IMR-90 (cell line): ENCODE measurements at regions not wholly inside any gene's neighbourhood (a gene's known extent, or its start where the extent isn't known, plus 50 kb on each side); places are given as distances from the start of the nearest gene placed in this dataset.

Experiments
- ATAC-seq: fragments of 200-7000 bp; cut with Tn5 transposase; 2 replicates; pipeline ENCODE4 v1.9.1; 2020; ENCODE audit warnings: low read depth, mild to moderate bottlenecking, moderate library complexity
- BruUV-seq: library from RNA; stranded (reverse); fragments of 400-500 nt; replicated peaks from 2 replicates; lab custom pipeline; 2021; lab: Mats Ljungman, UMichigan
- CTCF ChIA-PET: fragments of 300-600 bp; formaldehyde crosslinking; extraction: SDS; loops from one replicate; lab custom pipeline; 2021; ENCODE audit warnings: antibody characterized with exemption; lab: Yijun Ruan, JAX
- POLR2A ChIA-PET: fragments of 300-600 bp; sonication (Branson Sonifier 250); formaldehyde crosslinking; loops from one replicate; lab custom pipeline; 2022; ENCODE audit warnings: antibody characterized with exemption; ENCODE audit not compliant: unreplicated experiment; lab: Charles Lee
- DNase-seq: peaks from one replicate; pipeline ENCODE4 v3.0.0; 2013
- H2AFZ ChIP-seq: replicated peaks from 2 replicates; pipeline ENCODE3; 2013; ENCODE audit warnings: low read length, mild to moderate bottlenecking; ENCODE audit not compliant: poor library complexity
- H2AK5ac ChIP-seq: 2 replicates; pipeline ENCODE4 v1.6.1; 2013; ENCODE audit warnings: low read depth, low read length, inconsistent platforms
- H2AK9ac ChIP-seq: replicated peaks from 2 replicates; pipeline ENCODE3; 2013; ENCODE audit warnings: mild to moderate bottlenecking, low read depth, low read length, moderate library complexity; ENCODE audit not compliant: poor library complexity
- H2BK120ac ChIP-seq: 2 replicates; pipeline ENCODE4 v1.6.1; 2013; ENCODE audit warnings: low read depth, low read length, inconsistent platforms
- H2BK15ac ChIP-seq: 3 replicates; pipeline ENCODE4 v1.6.1; 2013; ENCODE audit warnings: low read depth, low read length, inconsistent platforms
- H2BK20ac ChIP-seq: 2 replicates; pipeline ENCODE4 v1.6.1; 2013; ENCODE audit warnings: low read depth, mild to moderate bottlenecking, inconsistent platforms, low read length, moderate library complexity
- H2BK5ac ChIP-seq: 2 replicates; pipeline ENCODE4 v1.6.1; 2013; ENCODE audit warnings: mild to moderate bottlenecking, low read depth, low read length, inconsistent platforms; ENCODE audit not compliant: poor library complexity, severe bottlenecking
- H3K14ac ChIP-seq: replicated peaks from 2 replicates; pipeline ENCODE4 v1.6.1; 2013; ENCODE audit warnings: low read depth, low read length, inconsistent platforms
- H3K18ac ChIP-seq: 2 replicates; pipeline ENCODE4 v1.6.1; 2013; ENCODE audit warnings: low read depth, low read length, control low read depth
- H3K23ac ChIP-seq: 2 replicates; pipeline ENCODE4 v1.6.1; 2013; ENCODE audit warnings: low read depth, low read length, inconsistent platforms
- H3K27ac ChIP-seq: 2 replicates; pipeline ENCODE4 v1.5.1; 2013; ENCODE audit warnings: mild to moderate bottlenecking, control low read depth, low read length; ENCODE audit not compliant: insufficient read depth
- H3K27me3 ChIP-seq: 2 replicates; pipeline ENCODE4 v1.6.1; 2013; ENCODE audit warnings: low read length; ENCODE audit not compliant: control insufficient read depth, insufficient read depth
- H3K36me3 ChIP-seq: 2 replicates; pipeline ENCODE4 v1.6.1; 2013; ENCODE audit warnings: low read length, mixed read lengths; ENCODE audit not compliant: control insufficient read depth, insufficient read depth
- H3K4ac ChIP-seq: 2 replicates; pipeline ENCODE4 v1.6.1; 2013; ENCODE audit warnings: low read depth, low read length, inconsistent platforms
- H3K4me1 ChIP-seq: 2 replicates; pipeline ENCODE4 v1.6.1; 2013; ENCODE audit warnings: low read length, mixed read lengths; ENCODE audit not compliant: control insufficient read depth, insufficient read depth
- H3K4me2 ChIP-seq: 2 replicates; pipeline ENCODE4 v1.6.1; 2013; ENCODE audit warnings: low read depth, mild to moderate bottlenecking, control low read depth, low read length, moderate library complexity
- H3K4me3 ChIP-seq: 2 replicates; pipeline ENCODE4 v1.5.1; 2013; ENCODE audit warnings: low read depth, mild to moderate bottlenecking, control low read depth, low read length, moderate library complexity; ENCODE audit not compliant: insufficient read depth
- H3K56ac ChIP-seq: 2 replicates; pipeline ENCODE4 v1.6.1; 2013; ENCODE audit warnings: low read length, inconsistent platforms; ENCODE audit not compliant: insufficient read depth; ENCODE audit errors: extremely low read depth
- H3K79me1 ChIP-seq, 2 experiments: 2 replicates each; pipeline ENCODE4 v1.6.1; 2013; ENCODE audit warnings: low read length in 2 of 2, inconsistent platforms in 1 of 2, low read depth in 1 of 2
- H3K9ac ChIP-seq: 2 replicates; pipeline ENCODE4 v1.6.1; 2013; ENCODE audit warnings: low read depth, low read length, control low read depth
- H3K9me1 ChIP-seq: 2 replicates; pipeline ENCODE4 v1.6.1; 2013; ENCODE audit warnings: low read length, inconsistent platforms; ENCODE audit not compliant: insufficient read depth
- H3K9me3 ChIP-seq: 2 replicates; pipeline ENCODE4 v1.6.1; 2013; ENCODE audit warnings: low read length; ENCODE audit not compliant: control insufficient read depth, insufficient read depth
- H4K20me1 ChIP-seq: 2 replicates; pipeline ENCODE4 v1.6.1; 2013; ENCODE audit warnings: low read length, inconsistent platforms; ENCODE audit not compliant: insufficient read depth
- H4K5ac ChIP-seq: 2 replicates; pipeline ENCODE4 v1.6.1; 2013; ENCODE audit warnings: mild to moderate bottlenecking, low read depth, low read length, control low read depth
- H4K8ac ChIP-seq, 2 experiments: 2 replicates each; pipeline ENCODE4 v1.6.1; 2013; ENCODE audit warnings: low read depth in 2 of 2, low read length in 2 of 2, control low read depth in 1 of 2, inconsistent platforms in 1 of 2
- H4K91ac ChIP-seq: 2 replicates; pipeline ENCODE4 v1.6.1; 2013; ENCODE audit warnings: low read depth, low read length, inconsistent platforms; ENCODE audit not compliant: insufficient read depth
- CEBPB ChIP-seq: IDR thresholded peaks from 2 replicates; pipeline ENCODE4 v1.6.1; 2012; ENCODE audit warnings: low read depth, low read length, improper control_type of control experiment
- MAZ ChIP-seq: IDR thresholded peaks from 2 replicates; pipeline ENCODE4 v1.6.1; 2012; ENCODE audit warnings: low read depth, mild to moderate bottlenecking, low read length, improper control_type of control experiment, moderate library complexity, borderline replicate concordance
- MXI1 ChIP-seq: IDR thresholded peaks from 2 replicates; pipeline ENCODE4 v1.6.1; 2012; ENCODE audit warnings: low read depth, mild to moderate bottlenecking, low read length, moderate library complexity, borderline replicate concordance
- RCOR1 ChIP-seq: IDR thresholded peaks from 2 replicates; pipeline ENCODE4 v1.6.1; 2012; ENCODE audit warnings: mild to moderate bottlenecking, low read length, improper control_type of control experiment; ENCODE audit not compliant: insufficient replicate concordance
- WGBS, 2 experiments: methylation state at CpG; one replicate each; pipeline versions ENCODE4 v1.1.5 to v1.1.7; 2013; ENCODE audit warnings: missing lambda C conversion rate in 2 of 2; ENCODE audit not compliant: insufficient read length in 1 of 2; ENCODE audit errors: extremely low coverage in 2 of 2; 5-methylcytosine and 5-hydroxymethylcytosine counted together
- dilution Hi-C: fragments of 300-500 bp; cut with HindIII; formaldehyde crosslinking; loops from one replicate; pipeline ENCODE4 v1.14.3; 2018; ENCODE audit warnings: low sequenced_read_pairs; ENCODE audit not compliant: unreplicated experiment
- in situ Hi-C: fragments of 300-500 bp; cut with MboI; formaldehyde crosslinking; loops from 3 replicates; pipeline ENCODE4 v1.14.3; 2019; ENCODE audit warnings: low sequenced_read_pairs, inconsistent platforms, mixed read lengths
- intact Hi-C: fragments of 100-400 bp; cut with micrococcal nuclease; formaldehyde crosslinking; loops from 2 replicates; pipeline ENCODE4 v1.10.0; 2022

- Histone ChIP-seq H2AK5ac (no peak overlapping the region), H4K20me1 (no peaks in the 10 kb centered on the region), H3K18ac (no peak overlapping the region), H3K27me3 (no peaks in the 10 kb centered on the region), H3K23ac (no peak overlapping the region), H3K4me3 (no peak overlapping the region), H3K14ac (no peak overlapping the region), H3K9me1 (no peaks in the 10 kb centered on the region), H2BK120ac (no peak overlapping the region), H4K8ac (no peak overlapping the region), H2AK9ac (no peak overlapping the region), H3K36me3 (no peaks in the 10 kb centered on the region), H3K27ac (no peak overlapping the region), H4K5ac (no peak overlapping the region), H3K56ac (no peak overlapping the region), H2BK15ac (no peak overlapping the region), H3K4me1 (no peaks in the 10 kb centered on the region), H3K9ac (no peak overlapping the region), H3K79me1 (no peaks in the 10 kb centered on the region), H3K4me2 (no peak overlapping the region), H3K9me3 (no peaks in the 10 kb centered on the region), H3K4ac (no peak overlapping the region), H2AFZ (no peak overlapping the region), H2BK5ac (no peak overlapping the region), H4K91ac (no peak overlapping the region), H2BK20ac (no peak overlapping the region)
- ChIA-PET POLR2A (no interaction called here), CTCF (no interaction called here)
- ATAC-seq (no peak), DNase-seq (no peak)
- in situ Hi-C loops (no loop called here), intact Hi-C loops (no loop called here), dilution Hi-C loops (no loop called here)
- no CpG with 5 or more reads among the region's 3 CpGs for whole genome bisulfite sequencing, 2 experiments
- TF ChIP-seq MAZ (no peak), CEBPB (no peak), MXI1 (no peak), RCOR1 (no peak)
- BruUV-seq: no TSS peak
Measured at GRCh38 chr20:12210591-12210990, 292.9 kb downstream of the BTBD3 start.
